Activated CD4-positive, alpha-beta T cell treated with anti-CD3 and anti-CD28 coated beads, Interleukin-2, amount 50 U/mL, for 1 hour (primary cell): ENCODE measurements at regions not wholly inside any gene's neighbourhood (a gene's known extent, or its start where the extent isn't known, plus 50 kb on each side); places are given as distances from the start of the nearest gene placed in this dataset.

Experiments
- DNase-seq: peaks from one replicate; pipeline ENCODE4 v3.0.0-alpha.2; 2020

- no peak for DNase-seq
Observed at GRCh38 chr2:191738003-191738402, 60.1 kb downstream of the NABP1 start.

- no peak for DNase-seq
Observed at GRCh38 chr2:191738667-191739066, 60.7 kb downstream of the NABP1 start.

GRCh38 chr2:191739194-191739593 lies 61.3 kb downstream of the NABP1 start:
- no peak for DNase-seq

GRCh38 chr2:191740016-191740419 lies 62.1 kb downstream of the NABP1 start:
- peak; percentile 25 for DNase-seq

GRCh38 chr2:191740759-191741158 lies 62.8 kb downstream of the NABP1 start:
- no peak for DNase-seq

DNA sequence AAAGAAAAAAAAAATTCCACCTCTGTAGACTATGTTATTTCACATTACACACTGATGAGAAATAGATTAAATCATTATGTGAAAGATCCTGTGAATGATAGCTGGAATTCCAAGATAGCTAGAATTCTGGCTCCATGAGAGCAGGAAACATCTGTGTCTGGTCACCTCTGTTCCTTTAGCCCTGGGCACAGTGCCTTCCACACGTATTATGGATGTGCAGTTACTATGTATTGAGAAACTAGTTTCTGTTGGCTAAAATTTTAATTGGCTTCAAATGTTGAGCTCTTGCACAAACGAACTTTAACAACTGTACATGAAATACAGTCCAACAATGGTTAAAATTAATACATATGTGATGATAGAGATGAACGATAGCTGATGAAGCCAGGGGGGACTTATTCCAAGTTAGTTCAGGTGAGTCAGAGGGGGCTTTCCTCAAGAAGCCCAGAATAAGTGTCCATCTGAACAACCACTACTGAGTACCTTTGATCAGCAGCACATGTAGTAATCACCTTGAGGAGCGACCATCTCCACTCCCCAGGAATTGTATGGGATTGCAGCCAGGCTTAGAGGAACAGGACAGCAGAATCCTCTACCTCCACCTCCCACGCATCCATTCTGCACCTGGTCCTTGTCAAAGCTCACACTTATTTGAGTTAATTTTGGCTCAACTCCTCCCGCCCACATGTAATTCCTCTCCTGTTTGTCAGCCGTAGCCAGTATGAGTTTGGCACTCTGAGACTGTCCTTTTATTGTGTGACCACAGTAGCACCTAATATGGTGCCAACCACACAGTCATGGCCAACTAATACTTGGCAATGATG lies 68.6 kb downstream of the NABP1 start:
- DNase-seq, result no peak

DNA sequence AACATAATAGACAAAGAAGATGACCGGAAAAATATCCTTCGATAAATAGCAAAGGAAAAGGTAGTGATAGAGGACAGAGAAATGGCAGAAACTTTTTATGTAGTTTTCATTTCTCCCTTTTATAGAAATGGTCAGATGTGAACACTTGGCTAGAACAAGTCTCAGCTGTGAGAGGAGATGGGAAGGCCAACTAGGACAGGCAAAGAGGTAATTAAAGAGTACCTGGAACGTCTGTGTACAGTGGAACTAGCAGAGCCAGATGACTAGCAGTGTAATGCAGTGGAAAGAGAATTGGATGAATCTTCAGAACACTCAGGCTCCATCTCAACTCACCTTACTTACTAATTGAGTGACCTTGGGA lies 69.2 kb downstream of the NABP1 start:
- no peak for DNase-seq

DNA sequence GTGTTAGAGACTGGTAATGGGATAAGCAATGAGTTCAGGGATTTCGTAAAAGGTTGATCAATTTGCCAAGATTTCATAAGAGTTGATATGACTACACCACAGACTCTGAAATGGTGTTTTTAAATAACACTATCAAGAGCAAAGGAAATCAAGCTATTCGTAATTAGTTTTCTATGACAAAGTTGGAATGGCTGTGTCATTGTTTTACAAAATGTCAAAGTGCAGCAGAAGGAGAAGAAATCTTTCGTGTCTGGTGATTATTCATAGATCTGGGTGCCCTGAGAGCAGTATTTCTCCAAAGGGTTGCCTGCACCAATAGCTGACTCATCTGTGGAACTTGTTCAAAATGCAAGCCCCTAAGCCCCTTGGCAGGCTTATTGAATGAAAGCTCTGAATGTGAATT lies 70.1 kb downstream of the NABP1 start:
- DNase-seq, result no peak

- DNase-seq, result no peak
Observed at GRCh38 chr2:191748528-191749180, 70.7 kb downstream of the NABP1 start.

DNA sequence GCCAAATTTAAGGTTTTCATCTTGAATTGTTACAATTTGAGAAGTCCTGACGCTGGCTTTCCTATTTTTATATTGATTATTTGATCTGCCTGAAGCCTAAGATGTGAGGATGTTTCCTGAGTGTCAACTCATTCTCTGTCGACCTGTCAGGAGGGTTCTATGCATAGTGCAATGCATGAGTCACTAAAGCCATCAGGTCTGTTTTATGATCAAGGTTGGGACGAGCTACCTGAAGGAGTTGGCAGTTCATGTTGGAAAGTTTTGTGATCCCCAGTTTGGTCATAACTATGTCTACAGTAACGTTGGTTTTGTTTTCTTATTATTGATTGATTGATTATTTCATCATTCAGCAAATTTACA lies 71.2 kb downstream of the NABP1 start:
- DNase-seq, result no peak

DNA sequence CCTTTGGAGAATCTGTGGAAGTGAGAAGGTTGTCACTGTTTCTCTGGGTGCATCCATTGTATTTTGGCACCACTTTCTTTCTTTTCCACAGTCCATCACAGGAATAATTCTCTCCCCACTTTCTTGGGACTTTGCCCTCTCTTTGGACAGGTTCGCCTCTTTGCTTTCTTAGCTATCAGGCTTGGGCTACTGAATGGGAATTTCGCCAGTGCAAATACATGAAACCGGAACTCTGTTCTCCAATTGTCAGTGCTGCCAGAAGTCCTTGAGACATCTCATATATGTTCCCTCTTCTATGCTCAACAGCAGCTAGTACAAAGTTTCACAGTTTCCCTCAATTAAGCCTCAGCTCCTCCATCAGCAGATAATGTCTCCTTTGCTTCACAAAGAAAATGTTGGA lies 76.2 kb downstream of the NABP1 start:
- no peak for DNase-seq

- no peak for DNase-seq
Observed at GRCh38 chr2:191756761-191757160, 78.8 kb downstream of the NABP1 start.

DNA sequence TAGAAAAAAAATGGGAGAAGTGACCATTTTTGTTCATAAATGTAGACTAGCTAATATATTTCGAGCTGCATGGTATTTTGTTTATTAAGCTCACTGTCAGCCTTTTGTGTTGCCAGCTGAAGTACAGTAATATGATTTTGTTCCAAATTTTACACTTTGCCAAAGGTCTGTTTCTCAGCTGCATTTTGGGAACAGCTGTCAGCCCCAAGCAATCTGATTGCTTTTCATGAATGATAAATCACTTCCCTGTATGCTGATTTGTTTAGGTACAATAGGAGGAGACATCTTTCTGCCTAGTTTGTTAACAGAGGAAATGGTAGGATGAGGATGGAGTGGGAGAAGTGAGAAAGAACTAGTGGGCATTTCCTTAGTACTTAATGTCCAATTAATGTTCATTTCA lies 79.3 kb downstream of the NABP1 start:
- DNase-seq, result no peak

DNA sequence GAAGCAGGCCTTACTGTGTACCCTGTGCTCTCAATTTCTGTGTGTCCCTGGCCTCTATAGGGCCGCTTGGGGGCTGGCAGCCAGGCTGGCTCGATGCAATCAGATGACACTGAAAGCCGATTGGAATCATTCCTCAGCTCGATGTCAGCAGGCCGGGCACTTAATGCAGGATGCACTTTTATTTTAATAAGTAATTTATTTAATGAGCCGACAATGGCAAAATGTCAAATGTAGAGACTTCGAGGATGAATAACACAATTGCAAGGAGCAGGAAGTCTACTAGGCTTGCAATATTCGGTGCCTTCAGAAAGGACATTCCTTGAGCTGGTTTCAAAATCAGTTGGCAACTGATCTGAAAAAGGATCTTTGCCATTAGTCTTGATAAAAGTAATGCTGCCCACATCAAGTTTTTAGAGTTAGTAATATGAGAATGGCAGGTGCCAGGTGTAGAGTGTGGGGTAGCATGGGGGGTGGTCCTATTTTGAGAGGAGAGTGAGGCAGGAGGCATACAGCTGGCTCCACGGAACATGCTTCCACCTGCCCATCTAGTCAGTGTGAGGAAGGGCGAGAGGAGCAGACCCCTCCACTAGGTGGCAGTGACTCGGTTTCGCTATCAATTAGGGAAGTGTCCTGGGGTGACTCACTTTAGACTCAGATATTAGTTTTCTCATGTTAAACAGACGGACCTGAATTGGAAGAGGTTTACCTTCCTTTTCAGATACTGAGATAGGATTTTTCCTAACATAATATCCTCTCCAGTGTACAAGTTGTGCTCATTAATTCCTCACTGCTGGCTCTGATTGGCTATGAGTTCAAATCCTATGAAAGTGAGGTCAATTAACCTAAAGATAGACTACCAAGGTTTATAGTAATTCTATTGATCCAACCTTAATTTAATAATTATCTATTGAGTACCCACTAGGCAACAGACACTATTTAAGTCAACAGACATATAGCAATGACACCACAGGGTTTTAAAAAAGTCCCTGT lies 80.9 kb downstream of the NABP1 start:
- peak; percentile 44 for DNase-seq

- no peak for DNase-seq
Observed at GRCh38 chr2:191759680-191760079, 81.7 kb downstream of the NABP1 start.

DNA sequence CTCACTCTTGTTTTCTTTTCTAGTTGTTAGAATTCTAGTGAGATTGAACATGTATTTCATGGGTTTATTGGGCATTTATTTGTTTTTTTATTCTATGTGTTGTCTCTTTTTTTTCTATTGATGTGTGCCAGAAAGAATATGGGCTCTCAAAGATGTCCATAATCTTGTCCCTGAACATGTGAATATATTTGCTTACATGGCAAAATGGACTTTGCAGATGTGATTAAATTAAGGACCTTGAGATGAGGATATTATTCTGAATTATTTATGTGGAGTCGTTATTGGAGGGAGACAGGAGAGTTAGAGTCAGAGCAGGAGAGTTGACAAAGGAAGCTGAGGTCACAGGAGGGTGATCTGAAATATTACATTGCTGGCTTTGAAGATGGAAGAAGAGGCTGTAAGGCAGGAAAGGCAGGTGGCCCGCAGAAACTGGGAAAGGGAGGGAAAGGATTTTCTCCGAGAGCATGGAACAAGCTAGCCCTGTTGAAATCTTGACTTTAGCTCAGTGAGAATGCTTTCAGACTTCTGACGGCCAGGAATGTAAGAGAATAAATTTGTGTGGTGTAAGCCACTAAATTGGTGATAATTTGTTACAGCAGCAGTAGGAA lies 82.8 kb downstream of the NABP1 start:
- no peak for DNase-seq

DNA sequence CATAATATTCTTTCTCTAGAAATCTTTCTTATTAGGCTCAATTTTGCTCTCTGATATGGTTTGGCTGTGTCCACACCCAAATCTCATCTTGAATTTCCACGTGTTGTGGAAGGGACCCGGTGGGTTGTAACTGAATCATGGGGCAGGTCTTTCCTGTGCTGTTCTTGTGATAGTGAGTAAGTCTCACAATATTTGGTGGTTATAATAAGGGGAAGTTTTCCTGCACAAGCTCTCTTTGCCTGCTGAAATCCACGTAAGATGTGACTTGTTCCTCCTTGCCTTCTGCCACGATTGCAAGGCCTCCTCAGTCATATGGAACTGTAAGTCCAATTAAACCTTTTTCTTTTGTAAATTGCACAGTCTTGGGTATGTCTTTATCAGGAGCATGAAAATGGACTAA lies 73.8 kb downstream of the CAVIN2 start:
- DNase-seq, result no peak

- no peak for DNase-seq
Observed at GRCh38 chr2:191777351-191777750, 69.5 kb downstream of the CAVIN2 start.

GRCh38 chr2:191778041-191778440 lies 68.8 kb downstream of the CAVIN2 start:
- DNase-seq, result no peak

- DNase-seq, result no peak
Observed at GRCh38 chr2:191782351-191782750, 64.5 kb downstream of the CAVIN2 start.

- no peak for DNase-seq
Observed at GRCh38 chr2:191783416-191783815, 63.5 kb downstream of the CAVIN2 start.
